ENCODE measurements at regions not wholly inside any gene's neighbourhood (a gene's known extent, or its start where the extent isn't known, plus 50 kb on each side); places are given as distances from the start of the nearest gene placed in this dataset.

- Histone ChIP-seq H3K4me3 (ENCODE audit: low read depth, low read length, poor library complexity, severe bottlenecking) (no peak overlapping the region), H3K27me3 (replicated peaks; ENCODE audit: insufficient read depth, low read depth, low read length, poor library complexity) (no peaks in the 10 kb centered on the region), H3K36me3 (ENCODE audit: insufficient read depth, low read length, poor library complexity, severe bottlenecking) (no peaks in the 10 kb centered on the region), H3K4me1 (ENCODE audit: insufficient read depth, low read length, poor library complexity, severe bottlenecking) (peaks cover 3% of the 10 kb centered on the region), H3K9me3 (ENCODE audit: low read depth, low read length, poor library complexity, severe bottlenecking) (no peaks in the 10 kb centered on the region), H3K27ac (ENCODE audit: low read depth, low read length, poor library complexity, severe bottlenecking) (no peak overlapping the region)
- intact Hi-C loops (cut with micrococcal nuclease; ENCODE audit: unreplicated experiment) = no loop called here
- TF ChIP-seq EZH2 (IDR thresholded peaks at IDR 0.05; ENCODE audit: borderline replicate concordance, low read depth, low read length, poor library complexity, severe bottlenecking) (no peak), CTCF (conservative IDR thresholded peaks at IDR 0.05; ENCODE audit: low read depth, low read length) (peak; percentile 61)
- POLR2A ChIA-PET (ENCODE audit: low non-redundant PET) = interaction anchor here (0.6 kb wide), 1 partner anchor 49 kb away, joined by 4 read pairs; no protein-coding TSS in a partner anchor
- peak; percentile 51 for DNase-seq (ENCODE audit: low spot score)
- BruUV-seq (replicated peaks) = no TSS peak
- CTCF ChIA-PET = no interaction called here
These were observed 188.4 kb upstream of the TSHZ2 start for GRCh38 chr20:52783769-52784168.

GRCh38 chr20:52780462-52780861 lies 191.7 kb upstream of the TSHZ2 start:
- H3K36me3 ChIP-seq (ENCODE audit: insufficient read depth, low read length, poor library complexity, severe bottlenecking) = no peaks in the 10 kb centered on the region
- H3K4me3 ChIP-seq (ENCODE audit: low read depth, low read length, poor library complexity, severe bottlenecking) = no peak overlapping the region
- H3K27ac ChIP-seq (ENCODE audit: low read depth, low read length, poor library complexity, severe bottlenecking) = no peak overlapping the region
- POLR2A ChIA-PET (ENCODE audit: low non-redundant PET) = no interaction called here
- CTCF ChIA-PET = no interaction called here
- no peak for DNase-seq (ENCODE audit: low spot score)
- H3K4me1 ChIP-seq (ENCODE audit: insufficient read depth, low read length, poor library complexity, severe bottlenecking) = peaks cover 1% of the 10 kb centered on the region
- H3K9me3 ChIP-seq (ENCODE audit: low read depth, low read length, poor library complexity, severe bottlenecking) = no peaks in the 10 kb centered on the region
- TF ChIP-seq EZH2 (IDR thresholded peaks at IDR 0.05; ENCODE audit: borderline replicate concordance, low read depth, low read length, poor library complexity, severe bottlenecking) = no peak
- TF ChIP-seq CTCF (conservative IDR thresholded peaks at IDR 0.05; ENCODE audit: low read depth, low read length) = no peak
- intact Hi-C loops (cut with micrococcal nuclease; ENCODE audit: unreplicated experiment) = no loop called here
- no TSS peak for BruUV-seq (replicated peaks)
- H3K27me3 ChIP-seq (replicated peaks; ENCODE audit: insufficient read depth, low read depth, low read length, poor library complexity) = no peaks in the 10 kb centered on the region

GRCh38 chr20:52779125-52779524 lies 193.0 kb upstream of the TSHZ2 start:
- ChIA-PET POLR2A (ENCODE audit: low non-redundant PET) (no interaction called here), CTCF (no interaction called here)
- Histone ChIP-seq H3K27me3 (replicated peaks; ENCODE audit: insufficient read depth, low read depth, low read length, poor library complexity) (no peaks in the 10 kb centered on the region), H3K9me3 (ENCODE audit: low read depth, low read length, poor library complexity, severe bottlenecking) (no peaks in the 10 kb centered on the region), H3K27ac (ENCODE audit: low read depth, low read length, poor library complexity, severe bottlenecking) (no peak overlapping the region), H3K36me3 (ENCODE audit: insufficient read depth, low read length, poor library complexity, severe bottlenecking) (no peaks in the 10 kb centered on the region), H3K4me1 (ENCODE audit: insufficient read depth, low read length, poor library complexity, severe bottlenecking) (no peaks in the 10 kb centered on the region), H3K4me3 (ENCODE audit: low read depth, low read length, poor library complexity, severe bottlenecking) (no peak overlapping the region)
- intact Hi-C loops (cut with micrococcal nuclease; ENCODE audit: unreplicated experiment) = no loop called here
- TF ChIP-seq CTCF (conservative IDR thresholded peaks at IDR 0.05; ENCODE audit: low read depth, low read length) = no peak
- no peak for TF ChIP-seq EZH2 (IDR thresholded peaks at IDR 0.05; ENCODE audit: borderline replicate concordance, low read depth, low read length, poor library complexity, severe bottlenecking)
- no peak for DNase-seq (ENCODE audit: low spot score)
- no TSS peak for BruUV-seq (replicated peaks)
